HEK293 (cell line): ENCODE measurements at regions not wholly inside any gene's neighbourhood (a gene's known extent, or its start where the extent isn't known, plus 50 kb on each side); places are given as distances from the start of the nearest gene placed in this dataset.

Experiments used
- CTCF ChIA-PET: fragments of 350-600 bp; formaldehyde crosslinking; extraction: SDS; loops from one replicate; lab custom pipeline; 2021; ENCODE audit warnings: antibody characterized with exemption; lab: Yijun Ruan, JAX
- POLR2A ChIA-PET: fragments of 300-600 bp; formaldehyde crosslinking; extraction: SDS; loops from one replicate; lab custom pipeline; 2020; ENCODE audit warnings: antibody characterized with exemption, inconsistent platforms; lab: Yijun Ruan, JAX
- H3K27ac ChIP-seq: fragments of 200-500 bp; sonication (Bioruptor generic); 2 replicates; pipeline ENCODE4 v1.5.1; 2014; ENCODE audit warnings: low read depth, low read length, control low read depth, inconsistent platforms; ENCODE audit errors: extremely low read depth
- H3K36me3 ChIP-seq, 2 experiments: fragments of 200-500 bp in 1 of 2; sonication (Bioruptor generic) in 1 of 2; 1 replicate in 1 of 2; 2 replicates in 1 of 2; pipeline ENCODE4 v1.5.1; 2014 to 2017; ENCODE audit warnings: inconsistent platforms in 2 of 2, low read length in 2 of 2; ENCODE audit not compliant: control insufficient read depth in 2 of 2, insufficient read depth in 1 of 2
- H3K4me1 ChIP-seq: fragments of 200-500 bp; sonication (Bioruptor generic); 2 replicates; pipeline ENCODE4 v1.5.1; 2014; ENCODE audit warnings: mild to moderate bottlenecking, low read length, inconsistent platforms; ENCODE audit not compliant: control insufficient read depth, insufficient read depth
- H3K4me3 ChIP-seq: 2 replicates; pipeline ENCODE4 v1.5.1; 2011; ENCODE audit warnings: low read depth, mild to moderate bottlenecking, control low read depth, low read length, moderate library complexity
- H3K9me3 ChIP-seq: fragments of 200-500 bp; sonication (Bioruptor generic); 2 replicates; pipeline ENCODE4 v1.5.1; 2014; ENCODE audit warnings: low read depth, low read length, inconsistent platforms; ENCODE audit not compliant: control insufficient read depth, insufficient read depth
- GLIS1 ChIP-seq: fragments of 450-650 bp; formaldehyde crosslinking; IDR thresholded peaks from 2 replicates; pipeline ENCODE4 v1.5.1; 2016; ENCODE audit warnings: missing biosample characterization, missing genetic modification characterization
- KLF8 ChIP-seq: fragments of 450-650 bp; formaldehyde crosslinking; IDR thresholded peaks from 2 replicates; pipeline ENCODE4 v1.5.1; 2016; ENCODE audit warnings: missing biosample characterization, missing genetic modification characterization
- OSR2 ChIP-seq: fragments of 450-650 bp; formaldehyde crosslinking; IDR thresholded peaks from 2 replicates; pipeline ENCODE4 v1.5.1; 2016; ENCODE audit warnings: missing biosample characterization, missing genetic modification characterization
- PRDM1 ChIP-seq: fragments of 450-650 bp; formaldehyde crosslinking; IDR thresholded peaks from 2 replicates; pipeline ENCODE4; 2016; ENCODE audit warnings: missing biosample characterization, missing genetic modification characterization
- SCRT2 ChIP-seq: fragments of 450-650 bp; formaldehyde crosslinking; IDR thresholded peaks from 2 replicates; pipeline ENCODE4 v1.5.1; 2016; ENCODE audit warnings: missing biosample characterization, missing genetic modification characterization
- ZBTB8A ChIP-seq: fragments of 450-650 bp; formaldehyde crosslinking; IDR thresholded peaks from 2 replicates; pipeline ENCODE4 v1.5.1; 2016; ENCODE audit warnings: missing biosample characterization, missing genetic modification characterization
- ZNF354C ChIP-seq: fragments of 450-650 bp; formaldehyde crosslinking; IDR thresholded peaks from 2 replicates; pipeline ENCODE4 v1.5.1; 2016; ENCODE audit warnings: missing biosample characterization, missing genetic modification characterization, low read depth, borderline replicate concordance
- ZNF423 ChIP-seq: fragments of 450-650 bp; formaldehyde crosslinking; IDR thresholded peaks from 2 replicates; pipeline ENCODE4 v1.5.1; 2016; ENCODE audit warnings: missing biosample characterization, missing genetic modification characterization
- ZNF433 ChIP-seq: fragments of 450-650 bp; formaldehyde crosslinking; IDR thresholded peaks from 2 replicates; pipeline ENCODE4 v1.5.1; 2016; ENCODE audit warnings: missing biosample characterization, missing genetic modification characterization, low read depth
- ZNF549 ChIP-seq: fragments of 450-650 bp; IDR thresholded peaks from 2 replicates; pipeline ENCODE4 v1.5.1; 2018; ENCODE audit warnings: missing biosample characterization, missing genetic modification characterization, mild to moderate bottlenecking, inconsistent platforms, moderate library complexity
- ZNF76 ChIP-seq: fragments of 450-650 bp; formaldehyde crosslinking; IDR thresholded peaks from 2 replicates; pipeline ENCODE4; 2016; ENCODE audit warnings: low read depth, missing biosample characterization, missing genetic modification characterization, borderline replicate concordance
- TF ChIP-seq, protein P1 (sequence below): fragments of 450-650 bp; formaldehyde crosslinking; IDR thresholded peaks from 2 replicates; pipeline ENCODE4 v1.5.1; 2016; ENCODE audit warnings: missing biosample characterization, missing genetic modification characterization
- TF ChIP-seq, protein P2 (sequence below): fragments of 450-650 bp; formaldehyde crosslinking; IDR thresholded peaks from 2 replicates; pipeline ENCODE4 v1.5.1; 2016; ENCODE audit warnings: missing biosample characterization, missing genetic modification characterization
- TF ChIP-seq, protein P3 (sequence below): fragments of 450-650 bp; formaldehyde crosslinking; IDR thresholded peaks from 2 replicates; pipeline ENCODE4 v1.5.1; 2017; ENCODE audit warnings: missing biosample characterization, missing genetic modification characterization

DNA sequence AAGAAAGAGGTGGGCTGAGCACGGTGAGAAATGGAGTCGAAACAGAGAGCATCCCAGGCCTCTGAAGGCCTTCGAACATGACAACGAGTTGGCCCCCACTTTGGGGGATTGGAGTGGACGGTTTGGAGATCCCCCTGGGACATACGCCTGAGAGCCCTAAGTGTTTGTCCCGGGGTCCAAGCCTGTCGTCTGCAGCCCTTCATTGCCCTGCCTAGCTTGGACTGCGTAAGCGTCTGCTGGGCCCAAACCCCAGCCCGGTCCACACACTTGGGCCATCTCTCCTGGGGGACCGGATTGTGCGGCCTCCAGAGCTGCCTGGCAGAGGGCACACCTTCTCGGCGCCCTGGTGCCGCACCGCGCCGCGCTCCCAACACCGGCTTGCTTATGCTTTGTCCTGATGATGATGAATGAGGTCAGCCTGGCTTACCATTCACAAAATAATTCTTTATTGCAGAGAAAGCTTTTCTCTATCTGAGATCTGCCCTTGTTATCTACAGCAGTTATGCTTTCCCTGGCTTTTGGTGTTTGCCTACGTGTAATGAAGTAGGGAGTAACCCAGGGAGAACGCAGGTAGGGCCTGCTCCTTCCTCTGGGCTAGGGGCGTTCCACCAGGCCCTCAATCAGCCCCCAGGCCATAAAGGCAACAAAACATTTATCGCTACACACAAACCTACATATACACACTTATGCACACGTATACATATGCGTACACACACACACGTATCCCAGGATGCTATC, 85.9 kb upstream of the PPARA start (continued):
- TF ChIP-seq ZNF549 (tag by site-specific recombination) = no peak
- TF ChIP-seq, protein P1, sequence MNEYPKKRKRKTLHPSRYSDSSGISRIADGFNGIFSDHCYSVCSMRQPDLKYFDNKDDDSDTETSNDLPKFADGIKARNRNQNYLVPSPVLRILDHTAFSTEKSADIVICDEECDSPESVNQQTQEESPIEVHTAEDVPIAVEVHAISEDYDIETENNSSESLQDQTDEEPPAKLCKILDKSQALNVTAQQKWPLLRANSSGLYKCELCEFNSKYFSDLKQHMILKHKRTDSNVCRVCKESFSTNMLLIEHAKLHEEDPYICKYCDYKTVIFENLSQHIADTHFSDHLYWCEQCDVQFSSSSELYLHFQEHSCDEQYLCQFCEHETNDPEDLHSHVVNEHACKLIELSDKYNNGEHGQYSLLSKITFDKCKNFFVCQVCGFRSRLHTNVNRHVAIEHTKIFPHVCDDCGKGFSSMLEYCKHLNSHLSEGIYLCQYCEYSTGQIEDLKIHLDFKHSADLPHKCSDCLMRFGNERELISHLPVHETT (tag by site-specific recombination) = no peak

DNA sequence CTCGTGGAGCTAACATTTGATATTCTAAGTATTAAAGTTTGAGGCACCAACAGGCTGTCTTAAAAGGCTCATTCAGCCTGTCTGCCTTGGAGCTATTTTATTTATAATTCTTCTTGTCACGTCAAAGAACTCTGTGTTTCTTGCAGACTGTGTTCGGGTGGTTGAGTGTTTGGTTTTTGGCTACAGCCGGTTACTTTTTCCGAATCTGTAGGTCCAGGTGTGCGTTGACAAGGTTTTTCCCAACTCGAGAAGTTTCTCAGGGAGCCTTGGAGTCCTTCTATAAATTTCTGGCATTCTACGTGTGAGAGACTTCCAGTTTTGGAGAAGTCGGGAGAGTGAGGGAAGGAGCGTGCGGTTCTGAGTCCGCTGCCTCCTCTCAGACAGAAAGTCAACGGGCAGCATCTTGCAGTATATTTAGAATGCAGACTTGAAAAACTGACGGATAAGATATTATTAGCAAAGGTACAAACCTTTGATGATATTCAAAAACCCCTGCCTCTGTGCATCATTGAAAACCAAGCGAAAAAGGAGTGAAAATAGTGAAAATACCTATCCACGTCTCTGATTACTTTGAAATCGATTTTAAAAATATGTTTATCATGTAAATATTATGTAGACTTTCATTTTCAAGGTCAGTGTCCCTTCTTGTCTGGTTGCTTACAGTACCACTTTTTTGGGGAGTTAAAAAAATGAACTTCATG, 85.2 kb upstream of the PPARA start:
- peak; percentile 87 for TF ChIP-seq PRDM1 (tag by site-specific recombination)
- TF ChIP-seq ZBTB8A (tag by site-specific recombination) = 0 out of 2 replicates have a peak, but pooled peaks have one; percentile 6
- TF ChIP-seq GLIS1 (tag by site-specific recombination) = no peak
- TF ChIP-seq OSR2 (tag by site-specific recombination) = no peak
- peak; percentile 25; the same call in 1 of the 2 replicates for TF ChIP-seq ZNF76 (tag by site-specific recombination)
- TF ChIP-seq, protein P2, sequence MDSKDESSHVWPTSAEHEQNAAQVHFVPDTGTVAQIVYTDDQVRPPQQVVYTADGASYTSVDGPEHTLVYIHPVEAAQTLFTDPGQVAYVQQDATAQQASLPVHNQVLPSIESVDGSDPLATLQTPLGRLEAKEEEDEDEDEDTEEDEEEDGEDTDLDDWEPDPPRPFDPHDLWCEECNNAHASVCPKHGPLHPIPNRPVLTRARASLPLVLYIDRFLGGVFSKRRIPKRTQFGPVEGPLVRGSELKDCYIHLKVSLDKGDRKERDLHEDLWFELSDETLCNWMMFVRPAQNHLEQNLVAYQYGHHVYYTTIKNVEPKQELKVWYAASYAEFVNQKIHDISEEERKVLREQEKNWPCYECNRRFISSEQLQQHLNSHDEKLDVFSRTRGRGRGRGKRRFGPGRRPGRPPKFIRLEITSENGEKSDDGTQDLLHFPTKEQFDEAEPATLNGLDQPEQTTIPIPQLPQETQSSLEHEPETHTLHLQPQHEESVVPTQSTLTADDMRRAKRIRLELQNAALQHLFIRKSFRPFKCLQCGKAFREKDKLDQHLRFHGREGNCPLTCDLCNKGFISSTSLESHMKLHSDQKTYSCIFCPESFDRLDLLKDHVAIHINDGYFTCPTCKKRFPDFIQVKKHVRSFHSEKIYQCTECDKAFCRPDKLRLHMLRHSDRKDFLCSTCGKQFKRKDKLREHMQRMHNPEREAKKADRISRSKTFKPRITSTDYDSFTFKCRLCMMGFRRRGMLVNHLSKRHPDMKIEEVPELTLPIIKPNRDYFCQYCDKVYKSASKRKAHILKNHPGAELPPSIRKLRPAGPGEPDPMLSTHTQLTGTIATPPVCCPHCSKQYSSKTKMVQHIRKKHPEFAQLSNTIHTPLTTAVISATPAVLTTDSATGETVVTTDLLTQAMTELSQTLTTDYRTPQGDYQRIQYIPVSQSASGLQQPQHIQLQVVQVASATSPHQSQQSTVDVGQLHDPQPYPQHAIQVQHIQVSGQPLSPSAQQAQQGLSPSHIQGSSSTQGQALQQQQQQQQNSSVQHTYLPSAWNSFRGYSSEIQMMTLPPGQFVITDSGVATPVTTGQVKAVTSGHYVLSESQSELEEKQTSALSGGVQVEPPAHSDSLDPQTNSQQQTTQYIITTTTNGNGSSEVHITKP (tag by site-specific recombination) = no peak
- TF ChIP-seq ZNF354C (tag by site-specific recombination) = no peak
- peak; percentile 32; the same call in 1 of the 2 replicates for TF ChIP-seq SCRT2 (tag by site-specific recombination)
- TF ChIP-seq ZNF423 (tag by site-specific recombination) = no peak
- no peak for TF ChIP-seq KLF8
- TF ChIP-seq, all 188 proteins: peak for 4
- H3K4me3 ChIP-seq = no peak overlapping the region
- H3K36me3 ChIP-seq = no peaks in the 10 kb centered on the region
- ChIA-PET POLR2A (no interaction called here), CTCF (interaction anchor here (0.8 to 5.7 kb wide), 3 partner anchors 52 to 146 kb away, joined by 3 to 33 read pairs (median 4); no protein-coding TSS in a partner anchor)
- H3K4me1 ChIP-seq = peaks cover 17% of the 10 kb centered on the region
- no peaks in the 10 kb centered on the region for H3K9me3 ChIP-seq
- H3K27ac ChIP-seq = 0 out of 2 replicates have a peak overlapping the region, but pooled peaks have one; percentile 20

DNA sequence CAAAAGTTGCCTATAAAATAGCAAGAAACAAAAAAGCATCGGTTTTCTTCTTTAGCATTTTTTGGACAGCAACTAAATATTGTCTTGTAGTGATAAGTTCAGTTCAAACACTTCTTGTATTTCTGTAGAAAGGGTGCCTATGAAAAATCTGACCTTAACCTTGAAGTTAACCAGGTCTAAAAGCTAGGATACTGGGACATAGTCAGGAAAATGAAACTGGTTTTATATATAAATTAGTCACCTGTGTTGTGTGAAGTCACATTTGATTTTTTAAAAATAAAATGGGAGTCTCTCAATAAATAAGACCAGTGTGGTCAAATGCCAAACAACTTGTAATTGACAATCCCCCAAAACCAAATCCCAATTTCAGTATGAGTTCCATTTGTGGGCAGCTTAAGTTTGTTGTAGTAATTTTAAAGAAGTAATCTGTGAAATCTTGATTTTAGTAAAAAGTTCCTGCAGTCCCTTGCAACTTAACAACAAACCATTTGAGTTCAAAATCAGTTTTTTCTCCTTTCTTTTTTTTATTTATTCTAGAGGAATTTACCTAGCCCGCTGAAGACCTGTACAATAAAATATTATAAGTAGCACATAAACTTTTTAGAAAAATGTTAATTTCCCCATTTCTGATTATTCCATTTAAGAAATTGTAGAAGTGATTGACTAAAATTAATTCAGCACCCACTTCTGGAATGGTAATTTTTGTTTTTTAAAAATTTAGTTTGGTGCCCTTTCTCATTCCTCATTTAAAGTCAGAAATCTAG, 84.5 kb upstream of the PPARA start:
- Histone ChIP-seq H3K36me3 (no peaks in the 10 kb centered on the region), H3K9me3 (no peaks in the 10 kb centered on the region), H3K4me1 (peaks cover 17% of the 10 kb centered on the region), H3K27ac (no peak overlapping the region), H3K4me3 (no peak overlapping the region)
- TF ChIP-seq ZNF354C (tag by site-specific recombination) (no peak), ZNF433 (tag by site-specific recombination) (no peak)
- TF ChIP-seq, protein P3, sequence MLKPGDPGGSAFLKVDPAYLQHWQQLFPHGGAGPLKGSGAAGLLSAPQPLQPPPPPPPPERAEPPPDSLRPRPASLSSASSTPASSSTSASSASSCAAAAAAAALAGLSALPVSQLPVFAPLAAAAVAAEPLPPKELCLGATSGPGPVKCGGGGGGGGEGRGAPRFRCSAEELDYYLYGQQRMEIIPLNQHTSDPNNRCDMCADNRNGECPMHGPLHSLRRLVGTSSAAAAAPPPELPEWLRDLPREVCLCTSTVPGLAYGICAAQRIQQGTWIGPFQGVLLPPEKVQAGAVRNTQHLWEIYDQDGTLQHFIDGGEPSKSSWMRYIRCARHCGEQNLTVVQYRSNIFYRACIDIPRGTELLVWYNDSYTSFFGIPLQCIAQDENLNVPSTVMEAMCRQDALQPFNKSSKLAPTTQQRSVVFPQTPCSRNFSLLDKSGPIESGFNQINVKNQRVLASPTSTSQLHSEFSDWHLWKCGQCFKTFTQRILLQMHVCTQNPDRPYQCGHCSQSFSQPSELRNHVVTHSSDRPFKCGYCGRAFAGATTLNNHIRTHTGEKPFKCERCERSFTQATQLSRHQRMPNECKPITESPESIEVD (tag by site-specific recombination) = peak; percentile 83
- CTCF ChIA-PET = interaction anchor here (1.5 to 5.7 kb wide), 2 partner anchors 51 to 59 kb away, joined by 3 to 33 read pairs; no protein-coding TSS in a partner anchor
- POLR2A ChIA-PET = no interaction called here
